ENCODE measurements at regions not wholly inside any gene's neighbourhood (a gene's known extent, or its start where the extent isn't known, plus 50 kb on each side); places are given as distances from the start of the nearest gene placed in this dataset.

GRCh38 chr14:53764846-53765245 is 191.8 kb downstream of the BMP4 start:
- TF ChIP-seq CTCF (IDR thresholded peaks at IDR 0.05): no peak

DNA sequence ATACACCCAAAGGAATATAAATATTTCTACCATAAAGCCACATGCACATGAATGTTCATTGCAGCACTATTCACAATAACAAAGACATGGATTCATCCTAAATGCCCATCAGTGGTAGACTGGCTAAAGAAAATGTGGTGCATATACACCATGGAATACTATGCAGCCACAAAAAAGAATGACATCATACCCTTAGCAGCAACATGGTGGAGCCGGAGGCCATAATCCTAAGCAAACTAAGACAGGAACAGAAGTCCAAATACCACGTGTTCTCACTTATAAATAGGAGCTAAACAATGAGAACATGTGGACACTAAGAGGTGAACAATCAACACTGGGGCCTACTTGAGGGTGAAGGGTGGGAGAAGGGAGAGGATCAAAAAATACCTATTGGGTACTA is 198.5 kb downstream of the BMP4 start:
- TF ChIP-seq CTCF (IDR thresholded peaks at IDR 0.05): no peak

- TF ChIP-seq CTCF (IDR thresholded peaks at IDR 0.05): no peak
Measured at GRCh38 chr14:53757732-53758131, 198.9 kb downstream of the BMP4 start.

DNA sequence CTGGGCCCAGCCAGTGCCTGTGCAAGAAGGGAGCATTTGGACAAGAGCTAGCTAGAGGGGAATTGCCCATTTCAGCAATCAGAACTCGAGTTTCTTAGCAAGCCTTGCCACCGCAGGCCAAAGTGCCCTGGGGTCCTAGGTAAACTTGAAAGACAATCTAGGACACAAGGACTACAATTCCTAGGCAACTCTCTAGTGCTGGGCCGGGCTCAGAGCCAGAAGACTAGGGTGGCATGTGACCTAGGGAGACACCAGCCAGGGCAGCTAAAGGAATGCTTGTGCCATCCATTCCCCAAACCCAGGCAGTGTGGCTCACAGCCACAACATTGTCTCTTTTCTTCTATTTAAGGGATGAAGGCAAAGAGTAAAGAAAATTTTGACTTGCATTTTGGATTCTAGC is 205.0 kb downstream of the BMP4 start:
- no peak for TF ChIP-seq CTCF (IDR thresholded peaks at IDR 0.05)

DNA sequence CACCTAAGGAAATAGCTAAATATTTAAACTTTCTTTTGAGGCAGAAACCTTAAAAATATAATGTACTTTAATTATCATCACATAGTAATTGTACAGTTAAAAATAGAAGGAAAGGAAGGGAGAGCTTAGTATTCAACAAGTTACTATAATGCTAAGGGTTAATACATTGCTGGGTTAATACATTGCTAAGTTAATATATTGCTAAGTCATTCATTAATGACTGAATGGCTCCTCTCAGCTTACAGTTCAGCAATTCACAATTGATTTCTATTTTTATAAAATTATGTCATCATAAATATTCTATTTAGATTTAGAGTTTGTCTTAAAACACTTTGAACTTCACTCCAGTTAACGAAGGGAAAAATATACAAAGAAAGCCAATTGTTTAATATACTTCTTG is 207.9 kb downstream of the BMP4 start:
- TF ChIP-seq CTCF (IDR thresholded peaks at IDR 0.05): no peak

DNA sequence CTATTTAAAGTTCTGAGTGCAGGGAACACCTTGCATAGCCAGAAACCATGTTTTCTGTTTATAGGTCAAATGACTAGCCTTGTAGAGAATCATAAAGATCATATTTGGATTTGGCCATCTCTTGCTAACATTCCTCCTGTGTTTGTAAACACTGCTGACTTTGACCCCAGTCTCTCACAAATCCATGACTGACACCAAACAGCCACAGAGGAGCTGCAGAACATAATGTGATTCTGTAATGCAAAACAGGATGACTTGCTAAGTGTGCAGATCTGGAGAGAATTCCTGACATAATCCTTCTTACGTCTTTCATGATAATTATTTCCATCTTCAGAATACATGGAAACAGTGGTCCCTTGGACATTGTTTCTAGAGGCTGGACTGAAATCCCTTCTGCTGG is 211.8 kb downstream of the BMP4 start:
- no peak for TF ChIP-seq CTCF (IDR thresholded peaks at IDR 0.05)

DNA sequence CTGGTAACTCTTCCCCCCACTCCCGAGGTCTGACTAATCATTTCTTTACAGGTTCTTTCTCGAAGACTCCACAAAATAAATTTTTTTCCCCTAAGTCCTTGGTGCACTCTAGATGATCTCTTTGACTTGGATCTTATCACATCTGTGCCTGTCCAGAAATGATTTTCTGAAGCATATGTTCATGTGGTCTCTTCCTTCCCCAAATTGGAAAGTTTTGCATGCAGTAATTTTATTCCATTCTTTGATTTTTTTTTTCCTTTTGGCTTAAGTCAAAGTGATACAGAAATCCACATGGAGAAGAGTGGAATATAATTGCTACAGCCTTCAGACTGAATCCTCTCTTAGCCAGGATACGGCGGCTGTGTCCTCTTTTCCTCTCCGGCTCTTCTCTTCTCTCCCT is 213.3 kb downstream of the BMP4 start:
- no peak for TF ChIP-seq CTCF (IDR thresholded peaks at IDR 0.05)

- no peak for TF ChIP-seq CTCF (IDR thresholded peaks at IDR 0.05)
Measured at GRCh38 chr14:53742233-53742620, 214.4 kb downstream of the BMP4 start.

Data from LNCAP (cell line).